Endothelial cell of umbilical vein (primary cell): ENCODE measurements at regions not wholly inside any gene's neighbourhood (a gene's known extent, or its start where the extent isn't known, plus 50 kb on each side); places are given as distances from the start of the nearest gene placed in this dataset.

ENCODE experiments used
- BruUV-seq: library from RNA; stranded (reverse); fragments of 400-500 nt; replicated peaks from 2 replicates; lab custom pipeline; 2021; lab: Mats Ljungman, UMichigan
- CTCF ChIA-PET: fragments of 300-600, 350-600 bp; sonication (Branson Sonifier 250); formaldehyde crosslinking; loops from one replicate; lab custom pipeline; 2021; ENCODE audit warnings: antibody characterized with exemption, inconsistent platforms; lab: Charles Lee
- POLR2A ChIA-PET: fragments of 300-600, 350-600 bp; sonication (Branson Sonifier 250); formaldehyde crosslinking; loops from one replicate; lab custom pipeline; 2021; ENCODE audit warnings: antibody characterized with exemption, inconsistent platforms; lab: Charles Lee
- DNase-seq: peaks from one replicate; pipeline ENCODE4 v3.0.0-alpha.2; 2011; ENCODE audit warnings: low read depth, low spot score
- FAIRE-seq: peaks from 2 replicates; lab custom pipeline; 2011; peaks lifted over from hg19 to GRCh38; lab: Jason Lieb, UNC
- H2AFZ ChIP-seq: 2 replicates; pipeline ENCODE4 v1.6.0; 2012; ENCODE audit warnings: low read depth, low read length, control low read depth, inconsistent platforms
- H3K27ac ChIP-seq: 2 replicates; pipeline ENCODE4 v1.5.1; 2011; ENCODE audit warnings: low read depth, mild to moderate bottlenecking, control low read depth, low read length, moderate library complexity; ENCODE audit not compliant: insufficient read depth
- H3K27me3 ChIP-seq, 2 experiments: 2 replicates each; pipeline versions ENCODE4 v1.6.0 to v1.6.1; 2011; ENCODE audit warnings: low read length in 2 of 2, mixed read lengths in 1 of 2; ENCODE audit not compliant: control insufficient read depth in 2 of 2, insufficient read depth in 2 of 2
- H3K36me3 ChIP-seq, 2 experiments: 2 replicates in 1 of 2; 3 replicates in 1 of 2; pipeline ENCODE4 v1.5.1; 2011; ENCODE audit warnings: low read length in 2 of 2, mild to moderate bottlenecking in 1 of 2, moderate library complexity in 1 of 2; ENCODE audit not compliant: control insufficient read depth in 2 of 2, insufficient read depth in 2 of 2; ENCODE audit errors: extremely low read depth in 1 of 2
- H3K4me1 ChIP-seq: 3 replicates; pipeline ENCODE4 v1.5.1; 2011; ENCODE audit warnings: mild to moderate bottlenecking, low read length; ENCODE audit not compliant: control insufficient read depth, insufficient read depth; ENCODE audit errors: extremely low read depth
- H3K4me2 ChIP-seq: 2 replicates; pipeline ENCODE4 v1.6.1; 2011; ENCODE audit warnings: low read length, control low read depth, mixed read lengths; ENCODE audit not compliant: insufficient read depth
- H3K4me3 ChIP-seq, 3 experiments: fragments of 200-600 bp in 1 of 3; sonication (generic), shearing (Covaris generic) in 1 of 3; replicated peaks in 1 of 3; 2 replicates each; pipeline ENCODE4 v1.5.1; 2011 to 2016; ENCODE audit warnings: control low read depth in 3 of 3, low read length in 3 of 3, mild to moderate bottlenecking in 2 of 3, inconsistent platforms in 1 of 3, low read depth in 1 of 3, moderate library complexity in 1 of 3; ENCODE audit not compliant: insufficient read depth in 1 of 3
- H3K79me2 ChIP-seq: 2 replicates; pipeline ENCODE4 v1.6.0; 2012; ENCODE audit warnings: low read length, inconsistent platforms; ENCODE audit not compliant: control insufficient read depth, insufficient read depth
- H3K9ac ChIP-seq: replicated peaks from 2 replicates; pipeline ENCODE3; 2011; ENCODE audit warnings: low read length, control low read depth; ENCODE audit not compliant: insufficient read depth; ENCODE audit errors: extremely low read depth
- H3K9me1 ChIP-seq: replicated peaks from 3 replicates; pipeline ENCODE4 v1.6.0; 2011; ENCODE audit warnings: mild to moderate bottlenecking, low read length; ENCODE audit not compliant: control insufficient read depth, insufficient read depth; ENCODE audit errors: extremely low read depth
- H3K9me3 ChIP-seq: replicated peaks from 2 replicates; pipeline ENCODE4 v1.5.1; 2012; ENCODE audit warnings: low read length, inconsistent platforms; ENCODE audit not compliant: control insufficient read depth, insufficient read depth
- H4K20me1 ChIP-seq: replicated peaks from 2 replicates; pipeline ENCODE3; 2011; ENCODE audit warnings: mild to moderate bottlenecking, low read length; ENCODE audit not compliant: control insufficient read depth, insufficient read depth; ENCODE audit errors: extremely low read depth
- CTCF ChIP-seq, 2 donors: IDR thresholded peaks; 1 replicate in 1 of 2; 2 replicates in 1 of 2; pipeline ENCODE4 v1.5.1; 2011; ENCODE audit warnings: low read length in 2 of 2, mild to moderate bottlenecking in 2 of 2, moderate library complexity in 2 of 2, control low read depth in 1 of 2, inconsistent platforms in 1 of 2, low read depth in 1 of 2; ENCODE audit not compliant: insufficient read depth in 1 of 2; ENCODE audit errors: extremely low read depth in 1 of 2
- EZH2 ChIP-seq: IDR thresholded peaks from 2 replicates; pipeline ENCODE4 v1.6.1; 2012; ENCODE audit warnings: borderline replicate concordance, low read depth, mild to moderate bottlenecking, moderate library complexity, low read length, inconsistent platforms; ENCODE audit not compliant: severe bottlenecking
- FOS ChIP-seq: IDR thresholded peaks from 2 replicates; pipeline ENCODE4 v1.6.1; 2011; ENCODE audit warnings: mild to moderate bottlenecking, low read length, moderate library complexity, borderline replicate concordance; ENCODE audit not compliant: insufficient read depth
- GATA2 ChIP-seq: IDR thresholded peaks from 2 replicates; pipeline ENCODE4 v1.7.0; 2011; ENCODE audit warnings: low read depth, mild to moderate bottlenecking, moderate library complexity, mixed read lengths, low read length; ENCODE audit not compliant: insufficient read length, insufficient read depth
- JUN ChIP-seq: IDR thresholded peaks from 2 replicates; pipeline ENCODE4 v1.6.1; 2011; ENCODE audit warnings: borderline replicate concordance, low read depth; ENCODE audit not compliant: insufficient read length, insufficient read depth
- MAX ChIP-seq: IDR thresholded peaks from 2 replicates; pipeline ENCODE4 v1.6.1; 2011; ENCODE audit not compliant: insufficient read depth, insufficient read length
- MYC ChIP-seq: IDR thresholded peaks from one replicate; pipeline ENCODE4 v1.6.1; 2011; ENCODE audit warnings: mild to moderate bottlenecking, low read depth, low read length
- POLR2A ChIP-seq: IDR thresholded peaks from 2 replicates; pipeline ENCODE4 v1.6.1; 2012; ENCODE audit warnings: low read depth, mild to moderate bottlenecking, control low read depth, low read length
- POLR2AphosphoS5 ChIP-seq: IDR thresholded peaks from 2 replicates; pipeline ENCODE4 v1.6.1; 2012; ENCODE audit warnings: low read depth, mild to moderate bottlenecking, control low read depth, low read length, moderate library complexity; ENCODE audit not compliant: insufficient read depth
- dilution Hi-C: fragments of 300-500 bp; cut with MboI; formaldehyde crosslinking; loops from one replicate; pipeline ENCODE4 v1.15.0; 2019; ENCODE audit warnings: low sequenced_read_pairs; ENCODE audit not compliant: extremely low pct_ligation_motif_present
- intact Hi-C: fragments of 100-400 bp; cut with micrococcal nuclease; formaldehyde crosslinking; loops from one replicate; pipeline ENCODE4 v1.10.0; 2022

- POLR2A ChIA-PET = no interaction called here
- no peak overlapping the region for H3K4me3 ChIP-seq
- BruUV-seq = no TSS peak
- H3K79me2 ChIP-seq = no peaks in the 10 kb centered on the region
- intact Hi-C loops (no loop called here), dilution Hi-C loops (no loop called here)
- CTCF ChIA-PET = interaction anchor here (0.9 to 1.4 kb wide), 2 partner anchors 47 to 121 kb away, joined by 3 to 6 read pairs; no protein-coding TSS in a partner anchor
- H3K4me2 ChIP-seq = no peak overlapping the region
- no peak overlapping the region for H3K27ac ChIP-seq
- peaks cover 8% of the 10 kb centered on the region for H3K4me1 ChIP-seq
- no peak overlapping the region for H2AFZ ChIP-seq
- peaks cover 0 to 2% of the 10 kb centered on the region in 2 experiments for H3K27me3 ChIP-seq
- no peaks in the 10 kb centered on the region for H3K9me1 ChIP-seq
- FAIRE-seq (no peak), DNase-seq (no peak)
- no peak overlapping the region for H3K9ac ChIP-seq
- TF ChIP-seq MYC (no peak), POLR2A (no peak), GATA2 (no peak)
- H4K20me1 ChIP-seq = no peaks in the 10 kb centered on the region
- H3K36me3 ChIP-seq = no peaks in the 10 kb centered on the region
- H3K9me3 ChIP-seq = no peaks in the 10 kb centered on the region
Observed at GRCh38 chr3:194194757-194195085, 58.8 kb downstream of the HES1 start.

GRCh38 chr3:194195611-194196010 lies 59.7 kb downstream of the HES1 start:
- BruUV-seq = no TSS peak
- ChIA-PET CTCF (interaction anchor here (0.9 to 1.4 kb wide), 2 partner anchors 48 to 120 kb away, joined by 3 to 6 read pairs; no protein-coding TSS in a partner anchor), POLR2A (no interaction called here)
- Histone ChIP-seq H3K9ac (no peak overlapping the region), H3K79me2 (no peaks in the 10 kb centered on the region), H3K27me3 (peaks cover 0 to 2% of the 10 kb centered on the region in 2 experiments), H3K27ac (no peak overlapping the region), H3K9me1 (no peaks in the 10 kb centered on the region), H2AFZ (no peak overlapping the region), H3K4me3 (no peak overlapping the region), H3K9me3 (no peaks in the 10 kb centered on the region), H4K20me1 (no peaks in the 10 kb centered on the region), H3K36me3 (no peaks in the 10 kb centered on the region), H3K4me1 (peaks cover 8% of the 10 kb centered on the region), H3K4me2 (no peak overlapping the region)
- dilution Hi-C loops (no loop called here), intact Hi-C loops (no loop called here)
- no peak for FAIRE-seq
- TF ChIP-seq MAX (no peak), EZH2 (no peak), POLR2A (no peak), FOS (no peak), POLR2AphosphoS5 (no peak), GATA2 (no peak), MYC (no peak), CTCF (IDR thresholded peaks at IDR 0.05; ENCODE audit: extremely low read depth in 1 of 2, insufficient read depth in 1 of 2, low read depth in 1 of 2, low read length in 2 of 2) (no peak), JUN (no peak)
- no peak for DNase-seq
